ENCODE measurements at regions not wholly inside any gene's neighbourhood (a gene's known extent, or its start where the extent isn't known, plus 50 kb on each side); places are given as distances from the start of the nearest gene placed in this dataset.

DNA sequence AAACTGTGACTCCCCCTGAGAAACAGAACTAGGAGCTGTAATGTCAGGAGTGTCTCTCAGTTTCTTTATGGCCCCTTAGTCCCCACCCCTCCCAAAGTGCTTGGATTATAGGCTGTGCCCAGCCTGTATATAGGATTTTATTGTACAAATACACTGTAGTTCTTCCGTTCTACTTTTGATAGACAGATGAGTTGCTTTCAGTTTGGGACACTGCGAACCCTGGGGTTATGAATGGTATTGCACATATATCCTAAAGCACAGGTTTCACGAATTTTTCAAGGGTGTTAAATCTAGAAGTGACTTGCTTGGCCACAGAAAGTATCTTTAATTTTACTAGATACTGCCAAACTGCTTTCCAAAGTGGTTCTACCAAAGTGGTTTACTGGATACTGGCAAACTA, 152.9 kb upstream of the ATXN1 start:
- Histone ChIP-seq H3K4me1 (no peaks in the 10 kb centered on the region), H3K9me3 (peaks cover 27% of the 10 kb centered on the region), H3K4me3 (no peak overlapping the region), H3K27me3 (no peaks in the 10 kb centered on the region), H3K9ac (no peak overlapping the region), H3K4me2 (no peak overlapping the region), H4K20me1 (no peaks in the 10 kb centered on the region), H3K36me3 (no peaks in the 10 kb centered on the region), H3K27ac (no peak overlapping the region)
- no peak for TF ChIP-seq Cebpa-rat (IDR thresholded peaks at IDR 0.05)

DNA sequence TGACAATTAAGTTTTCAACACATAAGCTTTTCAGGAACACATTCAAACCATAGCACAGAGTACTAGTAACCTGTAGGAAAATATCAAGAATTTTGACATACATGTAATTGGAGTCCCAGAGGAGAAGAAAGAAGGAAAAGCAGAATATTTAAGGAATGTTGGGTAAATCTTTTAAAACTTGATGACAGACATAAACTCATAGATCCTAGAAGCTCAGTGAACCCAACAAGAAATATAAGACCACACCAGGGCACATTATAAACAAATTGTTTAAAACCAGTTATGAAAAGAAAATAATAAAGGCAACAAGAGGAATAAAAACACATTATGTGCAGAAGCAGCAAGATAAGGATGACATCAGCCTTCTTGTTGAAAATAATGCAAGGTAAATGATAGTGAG, 151.5 kb upstream of the ATXN1 start:
- no peak overlapping the region for H3K4me3 ChIP-seq
- H3K36me3 ChIP-seq, result no peaks in the 10 kb centered on the region
- H3K9ac ChIP-seq, result no peak overlapping the region
- H4K20me1 ChIP-seq, result no peaks in the 10 kb centered on the region
- no peak for TF ChIP-seq Cebpa-rat (IDR thresholded peaks at IDR 0.05)
- H3K4me1 ChIP-seq, result no peaks in the 10 kb centered on the region; the same call in 1 of the 2 replicates
- peaks cover 27% of the 10 kb centered on the region for H3K9me3 ChIP-seq
- H3K27me3 ChIP-seq, result no peaks in the 10 kb centered on the region
- no peak overlapping the region for H3K27ac ChIP-seq
- H3K4me2 ChIP-seq, result no peak overlapping the region

DNA sequence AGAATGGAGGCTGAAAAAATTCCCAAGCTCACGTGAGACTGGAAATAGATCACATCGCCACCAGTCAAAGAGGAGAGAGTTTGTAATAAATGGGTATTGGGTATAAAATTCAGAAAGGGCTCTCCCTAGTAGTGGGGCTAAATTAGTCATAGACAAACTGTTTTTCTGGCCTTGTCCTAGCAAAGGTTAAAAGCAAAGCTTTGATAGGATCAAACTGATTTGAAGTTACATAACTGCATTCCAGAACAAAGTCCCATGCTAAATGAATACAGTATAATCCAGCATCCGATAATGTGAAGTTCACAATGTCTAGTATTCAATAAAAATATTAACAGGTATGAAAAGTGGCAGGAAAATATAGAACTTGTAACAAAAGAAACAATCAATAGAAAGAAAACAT, 149.8 kb upstream of the ATXN1 start:
- Histone ChIP-seq H3K4me1 (no peaks in the 10 kb centered on the region; the same call in 1 of the 2 replicates), H4K20me1 (no peaks in the 10 kb centered on the region), H3K4me2 (no peak overlapping the region), H3K9ac (no peak overlapping the region), H3K27me3 (no peaks in the 10 kb centered on the region), H3K4me3 (no peak overlapping the region), H3K27ac (no peak overlapping the region), H3K9me3 (peaks cover 27% of the 10 kb centered on the region), H3K36me3 (no peaks in the 10 kb centered on the region)
- TF ChIP-seq Cebpa-rat (IDR thresholded peaks at IDR 0.05), result no peak

DNA sequence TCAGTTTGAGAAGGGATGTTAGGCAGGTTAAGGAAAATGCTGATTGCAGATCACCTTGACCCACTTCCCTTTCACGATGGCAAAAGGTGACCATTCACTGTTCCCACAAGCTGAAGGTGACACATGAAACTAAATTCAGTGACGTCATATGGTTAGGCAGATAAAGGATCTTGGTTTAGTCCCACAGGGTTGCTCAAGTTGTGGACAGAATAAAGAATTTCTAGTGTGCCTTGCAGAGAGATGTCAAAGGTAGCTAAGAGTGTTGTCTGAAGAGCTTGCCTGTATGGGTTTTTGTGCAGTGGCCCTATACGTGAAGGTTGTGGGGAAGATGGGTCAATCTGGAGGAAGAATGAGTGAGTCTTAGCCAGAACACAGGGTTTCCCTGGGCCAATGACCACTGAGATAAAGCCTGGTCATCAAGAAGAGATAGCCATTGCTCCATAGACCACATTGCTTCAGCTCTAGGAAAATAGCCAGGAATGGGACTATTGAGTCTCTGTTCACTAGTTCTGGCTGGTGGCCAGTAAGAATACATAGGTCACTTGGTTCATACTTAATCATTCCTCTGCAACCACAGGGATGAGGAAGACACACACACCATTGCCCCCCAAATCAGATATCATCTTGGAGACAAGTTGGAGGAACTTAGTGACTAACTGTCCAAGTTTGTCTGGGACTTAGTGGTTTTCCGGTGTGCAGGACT, 148.5 kb upstream of the ATXN1 start:
- Histone ChIP-seq H4K20me1 (no peaks in the 10 kb centered on the region), H3K4me1 (no peaks in the 10 kb centered on the region; the same call in 1 of the 2 replicates), H3K27ac (no peak overlapping the region), H3K9me3 (peaks cover 21% of the 10 kb centered on the region), H3K4me2 (no peak overlapping the region), H3K4me3 (no peak overlapping the region), H3K36me3 (no peaks in the 10 kb centered on the region), H3K9ac (no peak overlapping the region), H3K27me3 (no peaks in the 10 kb centered on the region)
- no peak for TF ChIP-seq Cebpa-rat (IDR thresholded peaks at IDR 0.05)

DNA sequence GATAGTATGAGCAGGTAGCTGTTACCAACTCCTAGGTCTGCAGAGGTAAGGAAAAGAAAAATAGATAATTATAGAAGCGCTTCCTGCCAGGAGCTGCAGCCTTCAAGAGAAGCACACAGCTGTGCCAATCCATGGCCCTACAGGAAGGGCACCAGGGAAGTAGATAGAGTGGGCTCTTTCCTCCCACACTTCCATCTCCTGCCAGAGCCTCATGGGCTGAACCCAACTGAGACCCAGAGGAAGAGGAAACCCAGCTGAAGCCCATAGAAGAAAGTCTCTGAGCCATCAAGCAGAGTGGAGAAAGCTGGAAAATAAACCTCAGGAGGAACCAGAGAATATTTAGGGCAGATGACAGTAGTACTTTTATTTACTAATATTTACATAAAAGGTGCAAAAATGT, 146.7 kb upstream of the ATXN1 start:
- no peak overlapping the region for H3K27ac ChIP-seq
- no peaks in the 10 kb centered on the region for H4K20me1 ChIP-seq
- H3K27me3 ChIP-seq, result no peaks in the 10 kb centered on the region
- H3K4me2 ChIP-seq, result no peak overlapping the region
- peaks cover 11% of the 10 kb centered on the region for H3K9me3 ChIP-seq
- no peaks in the 10 kb centered on the region for H3K36me3 ChIP-seq
- no peaks in the 10 kb centered on the region; the same call in 1 of the 2 replicates for H3K4me1 ChIP-seq
- no peak for TF ChIP-seq Cebpa-rat (IDR thresholded peaks at IDR 0.05)
- no peak overlapping the region for H3K4me3 ChIP-seq
- no peak overlapping the region for H3K9ac ChIP-seq

DNA sequence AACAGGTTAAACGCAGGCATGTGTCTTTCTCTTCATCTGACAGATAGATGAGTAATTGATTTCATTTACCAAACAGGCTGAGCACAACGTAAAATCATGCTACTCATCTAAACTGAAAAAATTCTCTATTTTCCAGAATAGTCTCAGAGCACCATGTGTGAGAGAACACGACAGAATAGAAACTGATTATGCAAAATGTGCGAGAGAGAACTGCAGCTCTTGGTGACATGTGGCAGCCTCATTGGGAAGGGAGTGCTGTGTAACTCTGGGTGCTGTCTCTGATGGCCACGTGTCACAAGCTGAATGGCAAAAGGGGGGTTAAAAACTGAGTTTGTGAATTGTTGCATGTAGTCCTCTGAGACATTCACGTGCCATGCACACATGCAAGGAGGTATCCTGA, 143.7 kb upstream of the ATXN1 start:
- Histone ChIP-seq H3K36me3 (no peaks in the 10 kb centered on the region), H3K27me3 (no peaks in the 10 kb centered on the region), H3K4me3 (no peak overlapping the region), H3K4me1 (no peaks in the 10 kb centered on the region; the same call in 1 of the 2 replicates), H3K27ac (no peak overlapping the region), H4K20me1 (no peaks in the 10 kb centered on the region), H3K9ac (no peak overlapping the region), H3K4me2 (no peak overlapping the region), H3K9me3 (no peaks in the 10 kb centered on the region)
- TF ChIP-seq Cebpa-rat (IDR thresholded peaks at IDR 0.05), result no peak

DNA sequence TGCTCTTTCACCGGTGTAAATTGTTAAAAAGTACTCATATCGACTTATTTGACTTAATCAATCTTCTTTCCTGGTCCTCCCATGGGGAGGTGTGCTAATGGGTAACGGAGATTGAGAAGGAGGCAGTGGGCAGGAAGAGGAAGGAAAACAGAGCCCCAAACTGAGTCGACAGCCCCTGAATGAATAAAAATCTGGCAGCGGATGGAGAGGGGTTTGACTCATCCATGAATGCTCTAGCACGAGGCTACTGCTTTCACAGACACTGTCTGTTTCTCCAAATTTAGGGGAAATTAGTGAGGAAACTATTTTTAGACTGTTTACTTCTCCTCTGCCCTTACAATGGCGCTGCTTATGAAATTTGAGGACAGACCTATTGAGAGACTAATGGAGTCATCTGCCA, 142.2 kb upstream of the ATXN1 start:
- no peaks in the 10 kb centered on the region for H3K9me3 ChIP-seq
- H3K27ac ChIP-seq, result no peak overlapping the region
- H3K36me3 ChIP-seq, result no peaks in the 10 kb centered on the region
- TF ChIP-seq Cebpa-rat (IDR thresholded peaks at IDR 0.05), result no peak
- H3K4me2 ChIP-seq, result no peak overlapping the region
- no peaks in the 10 kb centered on the region for H4K20me1 ChIP-seq
- no peaks in the 10 kb centered on the region; the same call in 1 of the 2 replicates for H3K4me1 ChIP-seq
- H3K9ac ChIP-seq, result no peak overlapping the region
- H3K27me3 ChIP-seq, result no peaks in the 10 kb centered on the region
- H3K4me3 ChIP-seq, result no peak overlapping the region

DNA sequence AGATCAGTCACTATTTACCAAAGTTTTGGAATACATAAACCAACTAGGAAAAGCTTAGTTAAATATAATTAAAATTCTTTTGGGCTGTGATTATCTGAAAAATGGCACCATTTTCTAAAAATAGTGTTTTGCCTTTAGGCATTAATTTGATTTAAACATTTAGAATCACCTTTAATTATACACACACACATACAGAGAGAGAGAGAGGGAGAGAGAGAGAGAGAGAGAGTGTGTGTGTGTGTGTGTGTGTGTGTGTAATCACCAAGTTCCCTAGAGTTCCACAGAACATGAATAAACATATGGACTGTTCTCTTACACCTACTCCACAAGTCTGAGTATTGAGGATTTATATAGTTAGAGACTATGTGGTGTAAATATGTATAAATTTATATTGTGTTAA, 141.2 kb upstream of the ATXN1 start:
- H3K27ac ChIP-seq, result no peak overlapping the region
- H3K4me3 ChIP-seq, result no peak overlapping the region
- H3K4me2 ChIP-seq, result no peak overlapping the region
- no peak overlapping the region for H3K9ac ChIP-seq
- H4K20me1 ChIP-seq, result no peaks in the 10 kb centered on the region
- H3K9me3 ChIP-seq, result no peaks in the 10 kb centered on the region
- H3K27me3 ChIP-seq, result no peaks in the 10 kb centered on the region
- TF ChIP-seq Cebpa-rat (IDR thresholded peaks at IDR 0.05), result no peak
- no peaks in the 10 kb centered on the region for H3K36me3 ChIP-seq
- no peaks in the 10 kb centered on the region for H3K4me1 ChIP-seq

DNA sequence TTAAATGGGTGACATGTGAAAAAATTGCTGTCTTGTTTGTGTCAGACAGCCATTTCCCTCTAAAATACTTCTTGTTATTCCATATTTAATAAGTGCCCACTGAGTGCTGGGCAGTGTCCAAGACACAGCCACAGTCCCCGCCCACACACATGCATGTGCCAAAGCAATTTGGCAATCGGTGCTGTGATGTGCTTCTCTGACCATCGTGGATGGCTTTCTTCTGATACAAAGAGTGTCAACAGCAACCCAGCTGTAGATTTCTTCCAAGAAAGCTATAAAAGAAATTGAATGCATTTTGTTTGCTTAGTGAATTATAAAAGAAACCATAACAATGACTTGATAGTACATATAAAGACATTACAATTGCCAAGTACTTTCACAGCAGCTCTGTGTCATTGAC, 140.5 kb upstream of the ATXN1 start:
- Histone ChIP-seq H3K9ac (no peak overlapping the region), H3K27ac (no peak overlapping the region), H4K20me1 (no peaks in the 10 kb centered on the region), H3K36me3 (no peaks in the 10 kb centered on the region), H3K4me2 (no peak overlapping the region), H3K4me1 (no peaks in the 10 kb centered on the region), H3K9me3 (no peaks in the 10 kb centered on the region), H3K27me3 (no peaks in the 10 kb centered on the region), H3K4me3 (no peak overlapping the region)
- TF ChIP-seq Cebpa-rat (IDR thresholded peaks at IDR 0.05), result no peak

DNA sequence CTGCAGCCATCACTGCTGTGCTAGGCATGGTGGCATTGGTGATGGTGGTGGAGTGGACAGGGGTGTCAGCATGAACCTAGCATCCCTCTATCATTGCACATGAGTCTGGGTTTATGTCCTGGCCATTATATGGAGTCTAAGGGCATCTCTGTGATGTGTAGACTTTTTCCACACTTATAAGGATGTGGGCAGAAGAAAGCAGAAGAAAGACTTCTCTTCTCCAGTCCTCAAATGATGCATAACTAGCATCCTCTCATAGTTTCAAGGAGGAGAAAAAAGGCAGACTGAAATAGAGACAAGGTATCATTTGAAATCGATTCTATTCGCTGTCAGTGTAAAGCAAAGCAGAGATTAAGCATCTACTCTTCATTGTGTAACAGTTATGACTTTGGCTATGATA, 140.0 kb upstream of the ATXN1 start:
- H4K20me1 ChIP-seq, result no peaks in the 10 kb centered on the region
- H3K4me3 ChIP-seq, result no peak overlapping the region
- H3K27ac ChIP-seq, result no peak overlapping the region
- no peak for TF ChIP-seq Cebpa-rat (IDR thresholded peaks at IDR 0.05)
- no peak overlapping the region for H3K9ac ChIP-seq
- no peaks in the 10 kb centered on the region for H3K4me1 ChIP-seq
- H3K36me3 ChIP-seq, result no peaks in the 10 kb centered on the region
- no peak overlapping the region for H3K4me2 ChIP-seq
- H3K9me3 ChIP-seq, result no peaks in the 10 kb centered on the region
- no peaks in the 10 kb centered on the region for H3K27me3 ChIP-seq

Measured in BLaER1 (cell line).